ENCODE measurements at regions not wholly inside any gene's neighbourhood (a gene's known extent, or its start where the extent isn't known, plus 50 kb on each side); places are given as distances from the start of the nearest gene placed in this dataset.

GRCh38 chr3:179505534-179505933 is 54.3 kb upstream of the GNB4 start:
- TF ChIP-seq POLR2AphosphoS5 (IDR thresholded peaks at IDR 0.05; ENCODE audit: low read depth, low read length) (no peak), REST (IDR thresholded peaks at IDR 0.05; ENCODE audit: insufficient read depth in 1 of 2, low read depth in 2 of 2, low read length in 1 of 2) (no peak), CTCF (IDR thresholded peaks at IDR 0.05) (no peak)

Measured in Panc1 (cell line).